T-helper 22 cell (primary cell): ENCODE measurements at regions not wholly inside any gene's neighbourhood (a gene's known extent, or its start where the extent isn't known, plus 50 kb on each side); places are given as distances from the start of the nearest gene placed in this dataset.

Experiments used
- DNase-seq: peaks from one replicate; pipeline ENCODE4 v3.0.0-alpha.2; 2020; ENCODE audit warnings: low read depth

DNA sequence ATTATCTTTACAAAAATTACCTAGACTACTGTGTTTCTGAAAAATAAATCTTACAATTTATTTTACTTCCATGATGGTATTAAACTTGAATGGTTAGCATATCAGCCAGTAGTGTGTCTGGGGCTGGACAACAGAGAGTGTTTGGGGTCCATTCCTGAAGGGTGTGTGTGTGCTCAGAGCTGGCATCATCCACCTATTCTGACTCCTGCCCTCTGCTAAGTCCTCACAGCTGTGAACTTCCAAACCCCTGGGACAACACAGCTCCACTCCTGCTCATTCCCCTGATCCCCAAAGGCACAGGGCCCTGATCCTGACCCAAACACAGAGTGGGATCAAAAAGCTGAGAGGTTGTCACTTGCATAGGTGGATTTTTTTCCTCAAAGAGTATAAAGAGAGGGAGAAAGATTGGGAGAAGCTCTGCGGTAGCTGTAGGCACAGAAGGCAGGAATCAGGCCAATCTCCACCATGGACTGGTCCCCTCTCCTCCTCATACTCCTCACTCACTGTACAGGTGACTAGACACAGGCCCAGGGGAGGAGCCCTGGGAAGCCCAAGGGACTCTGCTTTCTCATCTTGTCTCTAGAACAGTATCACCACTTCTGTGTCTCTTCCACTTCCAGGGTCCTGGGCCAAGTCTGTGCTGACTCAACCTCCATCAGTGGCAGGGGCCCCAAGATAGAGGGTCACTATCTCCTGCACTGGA is 55.7 kb upstream of the TOP3B start:
- DNase-seq: no peak

GRCh38 chr22:22037740-22038139 is 55.2 kb upstream of the TOP3B start:
- no peak for DNase-seq

- DNase-seq: no peak
These were observed 54.6 kb upstream of the TOP3B start for GRCh38 chr22:22037229-22037628.

DNA sequence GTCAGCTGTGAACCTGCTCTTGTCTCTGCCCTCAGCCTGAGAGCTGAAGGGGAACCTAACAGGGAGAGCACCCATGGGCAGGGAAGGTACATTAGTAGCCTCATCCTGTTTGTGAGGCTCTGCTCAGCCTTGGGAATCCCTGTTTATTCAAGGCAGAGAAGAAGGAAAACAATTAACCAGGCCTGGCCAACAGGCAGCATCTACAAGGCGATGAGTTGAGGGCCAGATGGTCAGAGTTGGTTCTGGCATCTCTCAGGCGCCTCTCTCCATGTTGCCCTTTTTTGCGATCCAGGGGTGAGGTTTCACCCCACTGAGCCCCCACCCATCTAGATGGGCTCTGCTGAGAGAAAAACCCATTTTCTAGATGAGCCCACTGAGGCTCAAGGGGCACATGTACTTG is 54.0 kb upstream of the TOP3B start:
- no peak for DNase-seq

- DNase-seq: no peak
These were observed 53.3 kb upstream of the TOP3B start for GRCh38 chr22:22035771-22036314.

GRCh38 chr22:22035203-22035602 is 52.6 kb upstream of the TOP3B start:
- no peak for DNase-seq

- no peak for DNase-seq
These were observed 52.0 kb upstream of the TOP3B start for GRCh38 chr22:22034469-22035132.

DNA sequence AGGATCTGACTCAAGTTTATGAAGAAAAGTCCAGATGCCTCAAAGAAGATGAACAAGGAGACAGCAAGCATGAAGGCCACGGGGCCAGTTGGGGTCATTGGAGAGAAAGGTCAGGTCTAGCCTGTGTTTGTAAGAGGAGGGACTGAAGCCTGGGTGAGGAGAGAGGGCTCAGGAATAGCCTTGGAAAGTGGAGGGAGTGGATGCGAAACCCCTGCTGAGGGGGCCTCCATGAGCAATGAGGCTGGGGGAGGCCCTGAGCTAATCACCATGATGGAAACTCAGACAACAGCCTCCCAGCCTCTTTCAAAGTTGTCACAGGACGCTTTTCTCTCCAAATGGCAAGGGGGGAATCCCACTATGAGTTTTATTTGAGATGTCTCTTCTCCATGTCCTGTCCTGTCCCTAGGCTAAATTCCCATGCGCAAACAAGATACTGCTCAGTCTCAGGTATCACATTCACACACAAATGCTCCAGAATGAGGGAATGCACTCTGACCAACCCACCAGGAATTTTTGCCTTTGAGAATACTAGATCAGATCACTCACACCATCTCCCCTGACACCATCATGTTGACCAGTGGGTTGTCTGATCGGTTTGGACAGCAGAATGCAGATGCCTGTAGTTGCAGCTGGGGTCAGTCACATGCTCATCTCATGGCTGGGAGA is 51.3 kb upstream of the TOP3B start:
- DNase-seq: no peak

DNA sequence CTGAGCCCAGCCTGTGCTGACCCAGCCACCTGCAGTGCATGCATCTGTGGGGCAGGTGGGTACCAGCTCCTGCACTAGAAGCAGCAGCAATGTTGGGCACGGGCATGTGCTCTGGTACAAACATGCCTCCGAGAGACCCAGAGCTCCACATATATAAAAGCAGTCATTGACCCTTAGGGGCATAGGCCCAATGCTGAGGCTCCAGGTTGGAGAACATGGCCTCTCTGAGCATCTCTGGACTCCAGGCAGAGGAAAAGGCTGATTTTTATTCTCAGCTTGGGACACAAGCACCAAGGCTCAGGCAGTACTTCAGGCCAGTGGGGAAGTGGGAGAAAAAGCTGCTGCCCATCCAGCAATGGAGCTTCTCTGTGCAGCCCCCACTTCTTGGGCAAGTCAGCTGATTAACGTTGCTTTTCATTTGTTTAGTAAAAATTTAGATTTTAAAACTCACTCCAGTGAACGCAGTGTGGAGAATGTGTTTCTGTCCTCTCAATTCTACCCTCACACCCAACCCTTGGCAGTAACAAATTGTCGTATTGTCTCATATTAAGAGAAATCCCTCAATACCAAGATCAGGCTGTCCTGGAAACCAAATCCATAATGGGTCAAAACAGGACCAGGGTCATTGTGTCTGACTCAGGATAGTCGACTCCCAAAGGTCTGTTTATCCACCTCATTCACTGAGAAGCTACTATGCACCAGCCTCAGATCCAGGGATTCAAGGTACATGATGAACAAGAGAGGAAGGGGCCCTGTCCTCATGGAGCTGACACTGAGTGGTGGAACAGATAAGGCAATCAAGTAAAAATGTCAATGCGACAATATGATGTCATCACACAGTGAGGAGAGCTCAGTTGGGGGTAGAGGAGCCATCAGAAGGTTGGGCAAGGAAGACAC is 50.6 kb upstream of the TOP3B start:
- no peak for DNase-seq

GRCh38 chr22:22032099-22032905 is 49.7 kb upstream of the TOP3B start:
- DNase-seq: no peak
